Spinal cord (tissue), 9 donors: ENCODE measurements at regions not wholly inside any gene's neighbourhood (a gene's known extent, or its start where the extent isn't known, plus 50 kb on each side); places are given as distances from the start of the nearest gene placed in this dataset.
A peak's percentile ranks its signal among the peaks of the same experiment; 100 is the strongest.

Experiments
- DNase-seq, 6 donors: peaks; one replicate each; pipeline versions ENCODE4 v3.0.0 to v3.0.0-alpha.2; 2013 to 2015; ENCODE audit warnings: low spot score in 6 of 6, low read depth in 4 of 6
- H3K27ac ChIP-seq: one replicate; pipeline ENCODE4 v1.5.1; 2013; ENCODE audit warnings: low read depth, low read length, control low read depth
- H3K27me3 ChIP-seq: one replicate; pipeline ENCODE4 v1.6.1; 2013; ENCODE audit warnings: low read length; ENCODE audit not compliant: control insufficient read depth, insufficient read depth
- H3K36me3 ChIP-seq: one replicate; pipeline ENCODE4 v1.6.1; 2013; ENCODE audit warnings: low read length; ENCODE audit not compliant: control insufficient read depth, insufficient read depth
- H3K4me1 ChIP-seq: one replicate; pipeline ENCODE4 v1.6.1; 2013; ENCODE audit warnings: low read length; ENCODE audit not compliant: control insufficient read depth, insufficient read depth
- H3K4me3 ChIP-seq: one replicate; pipeline ENCODE4 v1.5.1; 2013; ENCODE audit warnings: low read depth, low read length, control low read depth
- H3K9me3 ChIP-seq: one replicate; pipeline ENCODE4 v1.6.1; 2013; ENCODE audit warnings: low read length; ENCODE audit not compliant: control insufficient read depth, insufficient read depth
- WGBS: methylation state at CpG from one replicate; pipeline ENCODE4 v1.1.5; 2013; ENCODE audit warnings: missing lambda C conversion rate; ENCODE audit not compliant: insufficient coverage; 5-methylcytosine and 5-hydroxymethylcytosine counted together
- donor health status: healthy.

DNA sequence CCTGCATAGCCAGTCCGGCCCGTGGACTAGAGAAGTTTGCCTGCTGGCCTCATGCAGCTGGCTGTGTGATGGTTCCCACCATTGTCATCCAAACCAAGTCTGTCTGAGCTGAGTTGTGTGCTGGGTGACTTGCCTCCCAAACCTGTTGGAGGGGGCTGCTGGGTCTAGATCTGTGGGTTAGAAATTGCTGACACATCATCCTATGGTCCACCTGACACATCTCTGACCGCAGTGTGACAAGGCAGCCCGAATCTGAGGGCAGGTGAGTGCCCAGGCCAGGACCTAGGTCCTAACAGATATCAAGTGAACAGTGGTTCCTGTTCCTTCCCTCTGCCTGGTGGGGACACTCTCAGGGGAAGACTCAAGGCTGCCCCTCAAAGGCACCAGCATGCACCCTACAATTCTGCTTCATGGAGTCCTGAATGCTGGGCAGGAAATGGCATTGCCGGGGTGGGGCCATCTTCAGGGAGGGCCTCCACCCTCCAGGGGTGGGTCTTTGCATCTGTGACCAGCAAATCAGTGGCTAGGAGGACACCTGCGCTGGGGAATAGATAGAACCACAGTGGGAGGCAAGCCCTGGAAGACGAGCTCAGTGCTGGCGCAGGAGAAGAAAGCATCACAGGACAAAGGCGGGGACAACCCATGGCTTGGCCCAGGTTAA is 117.9 kb upstream of the ID2 start:
- H3K4me3 ChIP-seq = no peak overlapping the region
- H3K9me3 ChIP-seq = peaks cover 6% of the 10 kb centered on the region
- H3K4me1 ChIP-seq = peaks cover 22% of the 10 kb centered on the region
- no peak for DNase-seq
- no peak overlapping the region for H3K27ac ChIP-seq
- WGBS = 86% methylated on average over 9 of the region's 9 CpGs
- no peaks in the 10 kb centered on the region for H3K36me3 ChIP-seq
- no peaks in the 10 kb centered on the region for H3K27me3 ChIP-seq

DNA sequence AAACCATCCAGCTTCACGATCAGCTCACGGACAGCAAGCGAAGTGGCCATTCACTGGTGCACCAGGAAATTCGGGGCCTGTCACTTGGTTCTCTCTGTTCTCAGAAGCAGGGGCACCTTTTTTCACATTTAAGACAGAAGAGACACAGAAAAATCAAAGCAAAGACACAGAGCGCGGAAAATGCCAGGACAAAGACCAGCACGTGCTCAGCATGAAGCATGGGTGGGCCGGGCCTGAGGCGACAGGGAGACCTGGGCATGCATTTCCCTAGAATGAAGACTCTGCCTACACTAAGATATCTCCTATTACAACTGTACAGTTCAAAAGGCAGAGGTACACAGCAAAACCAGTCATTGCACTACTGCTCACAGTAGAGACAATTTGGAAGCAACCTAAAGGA is 117.4 kb upstream of the ID2 start:
- Histone ChIP-seq H3K36me3 (no peaks in the 10 kb centered on the region), H3K27me3 (no peaks in the 10 kb centered on the region), H3K27ac (no peak overlapping the region), H3K4me1 (peaks cover 22% of the 10 kb centered on the region), H3K4me3 (no peak overlapping the region), H3K9me3 (peaks cover 2% of the 10 kb centered on the region)
- 66% methylated on average over 9 of the region's 9 CpGs for WGBS
- DNase-seq = no peak

DNA sequence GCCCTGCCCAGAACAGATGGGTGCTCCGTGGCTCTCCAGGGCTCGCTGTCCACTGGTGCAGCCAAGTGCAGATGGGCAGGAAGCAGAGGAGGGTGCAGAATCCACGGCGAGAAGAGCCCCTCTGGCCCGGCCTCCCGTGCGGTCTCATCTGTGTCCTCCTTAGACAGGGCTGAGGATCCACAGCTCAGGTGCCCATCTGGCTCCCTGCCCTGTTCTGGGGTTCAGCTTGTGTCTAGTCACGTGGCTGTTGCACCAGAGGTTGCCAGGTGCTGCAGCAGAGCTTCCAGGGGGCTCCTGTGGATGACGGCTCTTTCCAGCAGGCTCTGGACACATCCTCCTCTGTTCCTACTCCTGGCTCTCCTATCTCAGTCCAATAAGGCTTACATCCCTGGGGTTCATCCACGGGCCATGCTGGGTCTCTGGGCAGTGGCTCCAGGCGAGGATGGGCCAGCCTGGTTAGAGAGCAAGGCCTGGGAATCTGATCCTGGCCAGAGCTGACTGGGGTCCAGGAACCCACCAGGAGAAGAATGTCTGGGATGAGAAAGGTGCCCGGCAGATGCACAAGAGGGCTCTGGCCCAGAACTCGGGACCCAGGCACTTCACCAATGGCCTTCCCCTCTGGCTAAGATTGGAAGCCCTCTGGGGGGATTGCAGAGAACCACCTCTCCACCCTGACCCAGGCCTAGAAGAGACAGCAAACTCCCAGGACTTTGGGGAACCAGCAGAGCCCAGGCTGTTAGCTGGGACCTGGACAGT is 116.3 kb upstream of the ID2 start:
- Histone ChIP-seq H3K27me3 (no peaks in the 10 kb centered on the region), H3K4me1 (peaks cover 28% of the 10 kb centered on the region), H3K36me3 (no peaks in the 10 kb centered on the region), H3K27ac (no peak overlapping the region), H3K9me3 (peaks cover 2% of the 10 kb centered on the region), H3K4me3 (no peak overlapping the region)
- no peak for DNase-seq
- 85% methylated on average over 13 of the region's 13 CpGs for WGBS

DNA sequence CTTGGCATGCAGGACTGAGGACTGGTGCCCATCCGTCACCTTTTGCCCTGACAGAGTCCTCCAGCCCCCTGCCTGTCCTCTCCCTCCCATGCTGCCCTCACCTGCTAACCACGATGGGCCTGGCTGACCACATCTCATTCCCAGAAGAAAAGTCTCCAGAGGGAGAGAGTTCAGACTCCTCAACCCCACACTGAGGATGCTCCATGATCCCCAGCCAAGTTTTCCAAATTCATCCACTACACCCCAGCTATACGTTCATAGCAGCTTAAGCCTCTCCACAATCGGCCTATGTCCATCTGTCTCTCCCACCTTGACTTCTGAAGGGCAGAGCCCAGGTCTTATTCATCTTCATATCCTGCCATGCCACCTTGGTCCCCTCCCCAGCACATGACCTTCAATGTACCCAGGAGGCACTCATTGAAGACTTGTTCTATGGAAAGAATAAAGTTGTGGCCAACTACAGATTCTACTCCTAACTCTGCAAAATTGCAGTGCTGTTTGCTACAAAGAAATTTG is 115.6 kb upstream of the ID2 start:
- DNase-seq = no peak
- no peak overlapping the region for H3K27ac ChIP-seq
- no peaks in the 10 kb centered on the region for H3K27me3 ChIP-seq
- H3K4me1 ChIP-seq = peaks cover 34% of the 10 kb centered on the region
- H3K4me3 ChIP-seq = no peak overlapping the region
- H3K9me3 ChIP-seq = peaks cover 2% of the 10 kb centered on the region
- 94% methylated on average over 4 of the region's 4 CpGs for WGBS
- no peaks in the 10 kb centered on the region for H3K36me3 ChIP-seq

DNA sequence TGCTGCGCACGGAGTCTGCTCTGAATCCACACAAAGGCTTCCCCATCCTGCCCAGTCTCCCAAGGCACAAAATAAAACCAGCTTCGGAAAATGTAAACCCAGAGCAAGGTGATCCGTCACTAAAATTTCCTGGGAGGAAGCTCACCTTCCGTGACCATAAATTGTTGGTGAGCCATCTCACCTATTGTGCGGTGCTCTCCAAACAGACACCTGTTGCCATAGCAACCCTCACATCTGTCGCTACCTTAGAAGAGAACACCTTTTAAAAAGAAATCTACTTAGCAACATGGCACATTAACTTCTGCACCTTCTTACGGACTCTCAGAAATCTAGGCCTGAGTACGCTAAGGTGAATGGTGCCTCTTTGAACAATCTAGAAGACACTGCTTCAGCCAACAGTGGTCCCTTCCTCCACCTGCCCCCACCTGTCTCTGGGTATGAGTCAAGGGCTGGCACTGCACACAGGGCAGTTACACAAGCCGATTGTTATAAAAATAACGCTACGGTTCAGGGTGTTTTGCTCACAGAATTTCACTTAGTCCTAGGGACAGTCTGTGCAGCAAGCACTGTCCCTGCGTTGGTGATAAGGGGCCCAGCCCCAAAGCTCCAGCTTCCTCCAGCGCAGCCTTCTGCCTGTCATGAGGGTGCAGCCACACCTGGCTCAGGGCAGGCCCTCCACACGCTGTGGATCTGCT is 114.9 kb upstream of the ID2 start:
- no peaks in the 10 kb centered on the region for H3K27me3 ChIP-seq
- 81% methylated on average over 14 of the region's 15 CpGs for WGBS
- DNase-seq = peak in 1 of 6 donors; percentile 81
- no peak overlapping the region for H3K4me3 ChIP-seq
- no peaks in the 10 kb centered on the region for H3K36me3 ChIP-seq
- peaks cover under 1% of the 10 kb centered on the region for H3K9me3 ChIP-seq
- H3K4me1 ChIP-seq = peaks cover 41% of the 10 kb centered on the region
- no peak overlapping the region for H3K27ac ChIP-seq

DNA sequence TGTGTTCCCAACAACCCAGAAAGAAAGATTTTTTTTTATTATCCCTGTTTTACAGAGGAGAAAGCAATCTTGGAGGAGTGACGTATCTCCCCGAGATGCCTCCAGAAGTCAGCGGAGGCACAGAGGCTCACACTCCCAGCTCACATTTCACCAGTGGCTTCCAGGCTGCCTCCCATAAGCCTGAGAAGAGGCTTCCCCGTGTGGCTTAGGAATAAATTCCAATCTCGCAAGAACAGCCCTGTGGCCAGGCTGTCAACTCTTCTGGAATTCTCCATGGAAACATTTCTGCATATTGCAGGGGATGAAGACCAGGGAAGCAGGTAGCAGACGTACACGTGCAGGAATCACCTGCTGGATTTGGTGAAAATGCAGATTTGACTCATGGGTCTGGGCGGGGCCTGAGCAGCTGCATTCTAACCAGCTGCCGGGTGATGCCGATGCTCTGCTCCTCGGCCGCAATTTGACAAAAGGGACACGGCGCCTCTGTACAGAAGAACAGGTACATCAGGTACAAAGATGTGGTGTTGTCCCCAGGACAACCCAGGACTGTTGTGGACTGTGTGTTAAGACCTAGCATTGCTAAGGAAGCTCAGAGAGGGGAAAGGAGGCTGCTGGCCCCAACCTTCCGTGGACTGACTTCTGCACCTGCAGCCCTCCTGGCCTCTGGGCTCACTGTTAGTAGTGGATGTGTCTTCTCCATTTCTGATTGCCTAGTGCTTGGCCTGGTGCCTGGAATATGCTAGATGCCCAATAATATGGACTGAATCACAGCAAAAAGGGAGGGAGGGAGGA is 114.2 kb upstream of the ID2 start:
- Histone ChIP-seq H3K27ac (no peak overlapping the region), H3K9me3 (no peaks in the 10 kb centered on the region), H3K4me3 (no peak overlapping the region), H3K4me1 (peaks cover 45% of the 10 kb centered on the region), H3K36me3 (no peaks in the 10 kb centered on the region), H3K27me3 (no peaks in the 10 kb centered on the region)
- 85% methylated on average over 14 of the region's 15 CpGs for WGBS
- no peak for DNase-seq

DNA sequence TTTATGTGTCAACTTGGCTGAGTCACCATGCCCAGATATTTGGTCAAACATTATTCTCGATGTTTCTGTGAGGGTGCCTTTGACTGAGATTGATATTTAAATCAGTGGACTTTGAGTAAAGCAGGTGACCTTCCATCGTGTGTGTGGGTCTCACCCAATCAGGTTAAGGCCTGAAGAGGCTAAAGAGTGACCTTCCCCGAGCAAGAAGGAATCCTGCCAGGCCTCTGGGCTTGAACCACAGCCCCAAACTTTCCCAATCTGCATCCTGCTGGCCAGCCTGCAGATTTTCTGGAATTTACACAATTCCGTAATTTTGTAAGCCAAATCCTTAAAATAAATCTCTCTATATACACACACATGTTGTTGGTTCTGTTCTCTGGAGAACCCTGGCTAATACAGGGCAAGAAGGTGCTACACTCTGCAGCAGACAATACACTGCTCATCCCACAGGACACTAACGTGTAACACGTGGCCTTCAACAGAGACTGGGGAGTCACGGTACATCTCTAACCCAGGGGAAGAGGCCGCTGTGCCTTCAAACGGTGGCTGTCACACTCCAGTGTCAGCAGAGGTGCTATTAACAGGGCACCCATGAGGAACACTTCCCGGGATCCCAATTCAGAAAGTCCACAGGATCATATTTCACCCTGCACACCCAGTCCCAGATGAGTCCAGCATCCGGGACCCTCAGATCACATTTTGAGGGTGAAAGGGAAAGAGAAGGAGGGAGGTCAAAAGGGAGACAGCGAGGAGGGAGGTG is 113.1 kb upstream of the ID2 start:
- DNase-seq = no peak
- Histone ChIP-seq H3K27ac (no peak overlapping the region), H3K36me3 (no peaks in the 10 kb centered on the region), H3K9me3 (no peaks in the 10 kb centered on the region), H3K27me3 (no peaks in the 10 kb centered on the region), H3K4me3 (no peak overlapping the region), H3K4me1 (peaks cover 50% of the 10 kb centered on the region)
- WGBS = 86% methylated on average over 11 of the region's 12 CpGs

DNA sequence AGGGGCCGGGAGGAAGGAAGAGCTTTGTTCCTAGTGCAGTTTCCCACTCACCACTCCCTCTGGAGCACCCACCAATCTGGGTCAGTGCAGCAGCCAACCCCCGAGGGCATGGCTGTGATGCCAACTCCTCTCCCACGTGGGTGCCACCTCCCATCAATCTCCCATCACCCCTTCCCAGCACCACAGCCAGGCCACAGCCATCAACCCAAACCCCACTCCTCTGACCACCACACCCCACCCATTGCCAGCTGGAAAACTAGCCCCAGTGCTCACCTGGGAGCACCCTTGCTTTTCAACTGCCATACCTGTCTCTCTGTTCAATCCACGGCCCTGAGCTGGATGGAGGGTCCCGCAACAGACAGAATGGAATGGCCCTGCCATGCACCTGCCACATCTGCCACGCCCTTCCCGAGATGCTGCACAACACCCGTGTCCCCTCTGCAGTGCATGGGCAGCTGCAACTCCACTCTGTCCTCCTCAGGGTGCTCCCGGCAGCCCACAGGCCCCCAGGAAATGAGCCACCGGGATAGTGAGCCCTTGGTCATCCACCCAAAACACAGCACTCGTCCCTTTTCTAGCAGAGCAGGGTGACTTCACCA is 112.4 kb upstream of the ID2 start:
- no peak overlapping the region for H3K4me3 ChIP-seq
- WGBS = 91% methylated on average over 9 of the region's 11 CpGs
- peaks cover 57% of the 10 kb centered on the region for H3K4me1 ChIP-seq
- H3K27ac ChIP-seq = no peak overlapping the region
- no peaks in the 10 kb centered on the region for H3K9me3 ChIP-seq
- no peaks in the 10 kb centered on the region for H3K36me3 ChIP-seq
- H3K27me3 ChIP-seq = no peaks in the 10 kb centered on the region
- DNase-seq = no peak
